ENCODE measurements at regions not wholly inside any gene's neighbourhood (a gene's known extent, or its start where the extent isn't known, plus 50 kb on each side); places are given as distances from the start of the nearest gene placed in this dataset.

DNA sequence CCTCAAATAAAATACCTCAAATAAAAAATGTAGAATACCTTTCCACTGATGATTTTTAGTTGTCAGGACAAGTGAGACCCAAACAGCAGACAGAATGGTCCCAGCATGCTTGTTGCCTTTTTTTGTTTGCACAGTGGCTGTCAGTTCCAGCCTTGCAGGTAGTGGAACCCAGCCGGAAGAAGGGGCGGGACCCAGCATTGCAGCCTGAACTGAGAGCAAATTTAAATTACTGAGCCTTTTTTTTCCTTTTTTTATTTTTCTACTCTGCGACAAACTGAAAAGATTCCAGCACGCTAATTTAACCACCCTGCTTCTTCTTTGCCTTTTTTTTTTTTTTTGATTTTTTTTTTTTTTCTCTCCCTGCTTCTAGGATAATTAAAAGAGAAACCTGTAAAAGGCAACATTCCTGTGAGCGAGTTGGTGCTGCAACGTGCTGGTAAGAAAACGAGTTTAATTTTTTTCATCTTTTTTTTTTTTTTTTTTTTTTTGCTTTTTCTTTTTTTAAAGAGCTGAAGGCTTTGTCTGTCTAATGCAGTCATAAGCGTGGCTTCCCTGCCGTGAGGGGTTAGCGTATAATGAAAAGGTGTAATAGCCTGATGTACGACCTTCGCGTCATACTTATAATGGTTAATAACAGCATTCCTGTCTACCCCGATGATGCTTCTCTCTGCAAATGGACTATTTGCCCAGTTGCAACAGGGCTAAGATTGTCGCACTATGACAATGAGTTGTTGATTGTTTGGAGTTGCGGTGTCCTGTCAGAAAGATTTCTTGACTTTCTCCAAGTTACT is 555.3 kb upstream of the CELF2 start:
- no peaks in the 10 kb centered on the region for H3K36me3 ChIP-seq (ENCODE audit: insufficient read depth, low read length)
- H3K9me3 ChIP-seq (ENCODE audit: insufficient read depth, low read depth, low read length) = no peaks in the 10 kb centered on the region
- Mint-ChIP-seq H3K9me3 (ENCODE audit: unreplicated experiment) (no peaks in the 10 kb centered on the region), H3K27ac (ENCODE audit: unreplicated experiment) (no peak overlapping the region), H3K27me3 (ENCODE audit: low read depth, unreplicated experiment) (no peaks in the 10 kb centered on the region), H3K4me3 (ENCODE audit: unreplicated experiment) (no peak overlapping the region), H3K4me1 (ENCODE audit: low read depth, unreplicated experiment) (no peaks in the 10 kb centered on the region), H3K36me3 (ENCODE audit: low read depth, unreplicated experiment) (no peaks in the 10 kb centered on the region)
- peak overlapping the region; percentile 25 for H3K4me3 ChIP-seq (ENCODE audit: insufficient read depth, low read depth, low read length)
- H3K4me2 ChIP-seq (ENCODE audit: low read length) = peak overlapping the region; percentile 61
- H2AFZ ChIP-seq (ENCODE audit: low read depth, low read length) = peak overlapping the region; percentile 35
- DNase-seq (ENCODE audit: low read depth) = no peak
- H3K79me2 ChIP-seq (ENCODE audit: insufficient read depth, low read length) = no peaks in the 10 kb centered on the region
- TF ChIP-seq EZH2 (IDR thresholded peaks at IDR 0.05; ENCODE audit: insufficient read depth, low read length) = no peak
- TF ChIP-seq, protein P1, sequence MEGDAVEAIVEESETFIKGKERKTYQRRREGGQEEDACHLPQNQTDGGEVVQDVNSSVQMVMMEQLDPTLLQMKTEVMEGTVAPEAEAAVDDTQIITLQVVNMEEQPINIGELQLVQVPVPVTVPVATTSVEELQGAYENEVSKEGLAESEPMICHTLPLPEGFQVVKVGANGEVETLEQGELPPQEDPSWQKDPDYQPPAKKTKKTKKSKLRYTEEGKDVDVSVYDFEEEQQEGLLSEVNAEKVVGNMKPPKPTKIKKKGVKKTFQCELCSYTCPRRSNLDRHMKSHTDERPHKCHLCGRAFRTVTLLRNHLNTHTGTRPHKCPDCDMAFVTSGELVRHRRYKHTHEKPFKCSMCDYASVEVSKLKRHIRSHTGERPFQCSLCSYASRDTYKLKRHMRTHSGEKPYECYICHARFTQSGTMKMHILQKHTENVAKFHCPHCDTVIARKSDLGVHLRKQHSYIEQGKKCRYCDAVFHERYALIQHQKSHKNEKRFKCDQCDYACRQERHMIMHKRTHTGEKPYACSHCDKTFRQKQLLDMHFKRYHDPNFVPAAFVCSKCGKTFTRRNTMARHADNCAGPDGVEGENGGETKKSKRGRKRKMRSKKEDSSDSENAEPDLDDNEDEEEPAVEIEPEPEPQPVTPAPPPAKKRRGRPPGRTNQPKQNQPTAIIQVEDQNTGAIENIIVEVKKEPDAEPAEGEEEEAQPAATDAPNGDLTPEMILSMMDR (IDR thresholded peaks at IDR 0.05; ENCODE audit: insufficient read depth, low read depth, low read length) = no peak
- FAIRE-seq = no peak
- H3K27me3 ChIP-seq (ENCODE audit: insufficient read depth, low read length) = no peaks in the 10 kb centered on the region
- H3K27ac ChIP-seq (ENCODE audit: low read depth, low read length) = no peak overlapping the region
- no peaks in the 10 kb centered on the region for H3K4me1 ChIP-seq (ENCODE audit: insufficient read depth, low read length)
- no peaks in the 10 kb centered on the region for H4K20me1 ChIP-seq (ENCODE audit: insufficient read depth, low read length)
- H3K9ac ChIP-seq (ENCODE audit: low read length) = no peak overlapping the region

DNA sequence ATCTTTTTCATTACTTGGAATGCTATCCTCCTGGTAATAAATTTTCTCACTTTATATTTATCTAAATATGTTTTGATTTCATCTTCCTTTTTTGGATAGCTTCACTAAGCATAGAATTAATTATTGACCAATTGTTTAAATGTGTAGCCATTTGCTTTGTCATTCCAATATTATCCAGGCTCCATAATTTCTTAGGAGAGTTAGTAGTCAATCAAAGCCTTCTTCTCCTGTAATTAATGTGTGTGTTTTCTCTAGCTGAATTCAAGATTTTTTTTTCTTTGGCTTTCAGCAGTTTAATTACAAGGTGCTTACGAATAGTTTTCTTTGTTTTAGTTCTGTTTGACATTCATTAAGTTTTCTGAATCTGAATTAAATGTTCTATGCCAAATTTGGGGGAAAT is 545.9 kb upstream of the CELF2 start:
- H3K4me1 ChIP-seq (ENCODE audit: insufficient read depth, low read length) = no peaks in the 10 kb centered on the region
- no peaks in the 10 kb centered on the region for H3K27me3 Mint-ChIP-seq (ENCODE audit: low read depth, unreplicated experiment)
- TF ChIP-seq, protein P1 (IDR thresholded peaks at IDR 0.05; ENCODE audit: insufficient read depth, low read depth, low read length) = no peak
- no peak for TF ChIP-seq EZH2 (IDR thresholded peaks at IDR 0.05; ENCODE audit: insufficient read depth, low read length)
- H3K27me3 ChIP-seq (ENCODE audit: insufficient read depth, low read length) = no peaks in the 10 kb centered on the region
- H3K9me3 Mint-ChIP-seq (ENCODE audit: unreplicated experiment) = no peaks in the 10 kb centered on the region
- H3K79me2 ChIP-seq (ENCODE audit: insufficient read depth, low read length) = no peaks in the 10 kb centered on the region
- FAIRE-seq = no peak
- no peaks in the 10 kb centered on the region for H4K20me1 ChIP-seq (ENCODE audit: insufficient read depth, low read length)
- H3K9ac ChIP-seq (ENCODE audit: low read length) = no peak overlapping the region
- no peak for DNase-seq (ENCODE audit: low read depth)
- H3K27ac ChIP-seq (ENCODE audit: low read depth, low read length) = no peak overlapping the region
- no peak overlapping the region for H3K4me3 ChIP-seq (ENCODE audit: insufficient read depth, low read depth, low read length)
- no peaks in the 10 kb centered on the region for H3K4me1 Mint-ChIP-seq (ENCODE audit: low read depth, unreplicated experiment)
- no peaks in the 10 kb centered on the region for H3K36me3 ChIP-seq (ENCODE audit: insufficient read depth, low read length)
- H3K36me3 Mint-ChIP-seq (ENCODE audit: low read depth, unreplicated experiment) = no peaks in the 10 kb centered on the region
- no peak overlapping the region for H3K4me3 Mint-ChIP-seq (ENCODE audit: unreplicated experiment)
- H3K4me2 ChIP-seq (ENCODE audit: low read length) = no peak overlapping the region
- no peak overlapping the region for H3K27ac Mint-ChIP-seq (ENCODE audit: unreplicated experiment)
- no peaks in the 10 kb centered on the region for H3K9me3 ChIP-seq (ENCODE audit: insufficient read depth, low read depth, low read length)
- no peak overlapping the region for H2AFZ ChIP-seq (ENCODE audit: low read depth, low read length)

DNA sequence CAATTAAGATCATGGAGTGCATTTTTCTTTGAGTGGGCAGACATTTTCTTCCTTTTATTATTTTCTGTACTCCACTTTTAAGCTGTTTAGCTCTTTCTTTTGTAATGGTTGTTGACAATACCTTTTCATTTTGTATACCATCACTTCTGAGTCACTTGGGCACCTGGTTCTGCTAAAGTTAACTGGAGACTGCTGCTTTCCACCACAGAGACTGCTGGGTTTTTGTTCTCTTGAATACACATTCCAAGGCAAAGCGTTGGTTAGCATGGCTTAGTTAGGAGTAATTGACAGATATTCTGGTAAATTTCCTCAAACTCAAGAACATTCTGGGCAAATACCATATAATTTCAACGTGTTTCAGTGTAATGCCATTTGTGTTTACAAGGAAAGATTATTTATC is 541.9 kb upstream of the CELF2 start:
- Mint-ChIP-seq H3K27ac (ENCODE audit: unreplicated experiment) (no peak overlapping the region), H3K27me3 (ENCODE audit: low read depth, unreplicated experiment) (no peaks in the 10 kb centered on the region), H3K9me3 (ENCODE audit: unreplicated experiment) (no peaks in the 10 kb centered on the region), H3K4me3 (ENCODE audit: unreplicated experiment) (no peak overlapping the region), H3K4me1 (ENCODE audit: low read depth, unreplicated experiment) (no peaks in the 10 kb centered on the region), H3K36me3 (ENCODE audit: low read depth, unreplicated experiment) (no peaks in the 10 kb centered on the region)
- no peak overlapping the region for H3K4me3 ChIP-seq (ENCODE audit: insufficient read depth, low read depth, low read length)
- no peak overlapping the region for H3K4me2 ChIP-seq (ENCODE audit: low read length)
- H4K20me1 ChIP-seq (ENCODE audit: insufficient read depth, low read length) = no peaks in the 10 kb centered on the region
- H3K4me1 ChIP-seq (ENCODE audit: insufficient read depth, low read length) = no peaks in the 10 kb centered on the region
- no peak for FAIRE-seq
- TF ChIP-seq EZH2 (IDR thresholded peaks at IDR 0.05; ENCODE audit: insufficient read depth, low read length) = no peak
- TF ChIP-seq, protein P1 (IDR thresholded peaks at IDR 0.05; ENCODE audit: insufficient read depth, low read depth, low read length) = no peak
- no peaks in the 10 kb centered on the region for H3K36me3 ChIP-seq (ENCODE audit: insufficient read depth, low read length)
- H3K9me3 ChIP-seq (ENCODE audit: insufficient read depth, low read depth, low read length) = no peaks in the 10 kb centered on the region
- no peak overlapping the region for H3K27ac ChIP-seq (ENCODE audit: low read depth, low read length)
- no peaks in the 10 kb centered on the region for H3K79me2 ChIP-seq (ENCODE audit: insufficient read depth, low read length)
- no peak overlapping the region for H3K9ac ChIP-seq (ENCODE audit: low read length)
- no peak for DNase-seq (ENCODE audit: low read depth)
- H3K27me3 ChIP-seq (ENCODE audit: insufficient read depth, low read length) = no peaks in the 10 kb centered on the region
- H2AFZ ChIP-seq (ENCODE audit: low read depth, low read length) = no peak overlapping the region
